Osteoblast (primary cell): ENCODE measurements at regions not wholly inside any gene's neighbourhood (a gene's known extent, or its start where the extent isn't known, plus 50 kb on each side); places are given as distances from the start of the nearest gene placed in this dataset.

Experiments
- DNase-seq: peaks from one replicate; pipeline ENCODE4 v3.0.0; 2011; ENCODE audit warnings: low spot score, mixed read lengths; ENCODE audit not compliant: insufficient read length; ENCODE audit errors: missing footprints
- H2AFZ ChIP-seq: 2 replicates; pipeline ENCODE4 v1.6.0; 2011; ENCODE audit warnings: mild to moderate bottlenecking, low read length
- H3K27ac ChIP-seq: 2 replicates; pipeline ENCODE4 v1.5.1; 2011; ENCODE audit warnings: mild to moderate bottlenecking, low read depth, low read length, moderate library complexity
- H3K27me3 ChIP-seq: 2 replicates; pipeline ENCODE4 v1.6.0; 2012; ENCODE audit warnings: mild to moderate bottlenecking, control low read depth, inconsistent platforms, low read length, moderate library complexity; ENCODE audit not compliant: insufficient read depth
- H3K36me3 ChIP-seq: 2 replicates; pipeline ENCODE4 v1.5.1; 2011; ENCODE audit warnings: mild to moderate bottlenecking, low read length, control low read depth, moderate library complexity; ENCODE audit not compliant: insufficient read depth
- H3K4me1 ChIP-seq: 2 replicates; pipeline ENCODE4 v1.5.1; 2011; ENCODE audit warnings: mild to moderate bottlenecking, low read length, control low read depth, moderate library complexity; ENCODE audit not compliant: insufficient read depth
- H3K4me2 ChIP-seq: 2 replicates; pipeline ENCODE4 v1.6.0; 2011; ENCODE audit warnings: mild to moderate bottlenecking, low read length; ENCODE audit not compliant: insufficient read depth
- H3K4me3 ChIP-seq: fragments of 200-600 bp; sonication (generic); 3 replicates; pipeline ENCODE4 v1.5.1; 2012; ENCODE audit warnings: mild to moderate bottlenecking, low read length, inconsistent platforms; ENCODE audit not compliant: insufficient read depth
- H3K79me2 ChIP-seq: 2 replicates; pipeline ENCODE4 v1.6.0; 2012; ENCODE audit warnings: mild to moderate bottlenecking, low read length, control low read depth, inconsistent platforms; ENCODE audit not compliant: insufficient read depth
- H3K9me3 ChIP-seq: 2 replicates; pipeline ENCODE4 v1.5.1; 2011; ENCODE audit warnings: low read depth, low read length, control low read depth
- H4K20me1 ChIP-seq: 2 replicates; pipeline ENCODE4 v1.6.0; 2012; ENCODE audit warnings: mild to moderate bottlenecking, low read length, control low read depth; ENCODE audit not compliant: insufficient read depth
- TF ChIP-seq, protein P1 (sequence below): IDR thresholded peaks from 2 replicates; pipeline ENCODE4 v1.5.1; 2011; ENCODE audit warnings: mild to moderate bottlenecking, low read depth, low read length, moderate library complexity; ENCODE audit errors: extremely low read depth

DNA sequence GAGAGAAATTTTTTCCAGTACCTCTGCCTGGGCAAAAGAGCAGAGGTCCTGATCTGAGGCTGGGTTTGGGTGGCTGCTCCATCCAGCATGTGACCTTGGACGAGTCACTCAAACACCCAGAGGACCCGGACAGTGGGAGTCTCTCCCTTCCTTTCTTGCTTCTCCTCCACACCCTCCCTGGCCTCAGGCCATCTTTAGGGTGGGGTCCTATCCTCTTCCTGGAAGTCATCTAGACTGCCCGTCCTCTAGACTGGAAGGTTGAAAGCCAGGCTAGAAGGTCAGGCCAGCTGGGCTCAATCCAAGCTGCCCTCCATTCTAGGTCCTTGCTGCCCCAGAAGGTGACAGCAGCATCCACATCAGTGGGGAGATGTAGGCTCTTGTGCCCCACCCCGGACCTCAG is 599.5 kb downstream of the MATN1 start:
- no peak overlapping the region for H2AFZ ChIP-seq
- no peaks in the 10 kb centered on the region for H3K4me1 ChIP-seq
- H3K4me3 ChIP-seq = no peak overlapping the region
- DNase-seq = no peak
- H3K27ac ChIP-seq = no peak overlapping the region
- H3K9me3 ChIP-seq = no peaks in the 10 kb centered on the region
- H3K79me2 ChIP-seq = no peaks in the 10 kb centered on the region
- TF ChIP-seq, protein P1, sequence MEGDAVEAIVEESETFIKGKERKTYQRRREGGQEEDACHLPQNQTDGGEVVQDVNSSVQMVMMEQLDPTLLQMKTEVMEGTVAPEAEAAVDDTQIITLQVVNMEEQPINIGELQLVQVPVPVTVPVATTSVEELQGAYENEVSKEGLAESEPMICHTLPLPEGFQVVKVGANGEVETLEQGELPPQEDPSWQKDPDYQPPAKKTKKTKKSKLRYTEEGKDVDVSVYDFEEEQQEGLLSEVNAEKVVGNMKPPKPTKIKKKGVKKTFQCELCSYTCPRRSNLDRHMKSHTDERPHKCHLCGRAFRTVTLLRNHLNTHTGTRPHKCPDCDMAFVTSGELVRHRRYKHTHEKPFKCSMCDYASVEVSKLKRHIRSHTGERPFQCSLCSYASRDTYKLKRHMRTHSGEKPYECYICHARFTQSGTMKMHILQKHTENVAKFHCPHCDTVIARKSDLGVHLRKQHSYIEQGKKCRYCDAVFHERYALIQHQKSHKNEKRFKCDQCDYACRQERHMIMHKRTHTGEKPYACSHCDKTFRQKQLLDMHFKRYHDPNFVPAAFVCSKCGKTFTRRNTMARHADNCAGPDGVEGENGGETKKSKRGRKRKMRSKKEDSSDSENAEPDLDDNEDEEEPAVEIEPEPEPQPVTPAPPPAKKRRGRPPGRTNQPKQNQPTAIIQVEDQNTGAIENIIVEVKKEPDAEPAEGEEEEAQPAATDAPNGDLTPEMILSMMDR = no peak
- H3K4me2 ChIP-seq = no peak overlapping the region
- no peaks in the 10 kb centered on the region for H3K27me3 ChIP-seq
- no peaks in the 10 kb centered on the region for H4K20me1 ChIP-seq
- no peaks in the 10 kb centered on the region for H3K36me3 ChIP-seq

DNA sequence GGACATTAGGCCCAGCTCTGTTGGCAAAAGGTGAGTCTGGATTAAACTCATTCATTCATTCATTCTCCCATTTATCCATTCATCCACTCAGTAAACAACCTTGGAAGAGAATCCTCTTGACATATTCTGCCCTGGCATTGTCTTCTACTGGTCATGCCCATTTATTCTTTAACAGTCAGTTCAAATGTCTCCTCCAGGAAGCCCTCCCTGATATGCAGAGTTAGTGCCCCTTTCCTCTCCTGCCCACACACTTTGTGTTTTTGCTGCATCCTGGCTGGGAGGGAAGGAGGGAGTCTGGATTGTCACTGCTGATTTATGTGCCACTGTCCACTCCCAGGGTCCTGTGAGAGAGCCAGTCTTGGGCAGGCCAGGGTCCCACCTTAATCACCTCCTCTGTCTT is 600.3 kb downstream of the MATN1 start:
- Histone ChIP-seq H4K20me1 (no peaks in the 10 kb centered on the region), H3K79me2 (no peaks in the 10 kb centered on the region), H2AFZ (no peak overlapping the region), H3K9me3 (no peaks in the 10 kb centered on the region), H3K27me3 (no peaks in the 10 kb centered on the region), H3K27ac (no peak overlapping the region), H3K4me3 (no peak overlapping the region), H3K4me2 (no peak overlapping the region), H3K4me1 (no peaks in the 10 kb centered on the region), H3K36me3 (no peaks in the 10 kb centered on the region)
- no peak for DNase-seq
- TF ChIP-seq, protein P1 = no peak

DNA sequence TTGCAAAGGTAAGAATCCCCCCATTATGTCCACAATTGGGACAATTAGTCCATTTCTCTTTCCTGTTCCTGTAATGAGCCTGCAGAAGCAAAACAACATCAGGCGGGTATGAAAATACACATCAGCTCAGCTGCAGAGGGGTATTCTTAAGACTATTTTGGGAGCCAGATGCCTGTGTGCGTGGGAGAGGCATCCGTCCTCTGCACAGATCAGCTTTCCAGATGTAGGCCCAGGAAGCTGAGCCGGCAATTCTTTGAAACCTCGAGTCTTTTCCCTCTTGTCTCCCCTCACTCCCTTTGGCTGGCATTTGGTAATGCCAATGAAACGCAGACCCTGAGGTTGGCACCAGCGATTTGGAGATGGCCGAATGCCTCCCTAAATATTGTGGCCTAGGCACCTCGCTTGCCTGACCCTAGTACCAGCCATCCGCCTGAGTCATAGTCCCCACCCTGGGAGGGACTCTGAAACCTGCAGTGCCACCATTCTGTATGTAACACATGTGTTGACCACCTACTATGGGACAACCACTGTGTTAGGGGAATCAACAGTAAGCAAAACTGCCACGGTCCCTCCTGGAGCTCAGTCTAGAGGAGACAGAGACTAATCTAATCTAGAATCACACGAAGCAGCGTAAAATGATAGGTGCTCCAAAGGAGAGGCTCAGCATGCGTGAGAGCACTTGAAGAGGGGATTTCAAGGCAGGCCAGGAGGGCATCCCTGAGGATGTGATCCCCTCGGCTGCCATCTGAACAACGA is 603.0 kb downstream of the MATN1 start:
- no peaks in the 10 kb centered on the region for H3K79me2 ChIP-seq
- H3K27ac ChIP-seq = no peak overlapping the region
- TF ChIP-seq, protein P1 = no peak
- DNase-seq = no peak
- no peaks in the 10 kb centered on the region for H4K20me1 ChIP-seq
- H3K4me3 ChIP-seq = no peak overlapping the region
- H3K36me3 ChIP-seq = no peaks in the 10 kb centered on the region
- H3K27me3 ChIP-seq = no peaks in the 10 kb centered on the region
- H2AFZ ChIP-seq = no peak overlapping the region
- H3K4me1 ChIP-seq = no peaks in the 10 kb centered on the region
- H3K9me3 ChIP-seq = no peaks in the 10 kb centered on the region
- no peak overlapping the region for H3K4me2 ChIP-seq

DNA sequence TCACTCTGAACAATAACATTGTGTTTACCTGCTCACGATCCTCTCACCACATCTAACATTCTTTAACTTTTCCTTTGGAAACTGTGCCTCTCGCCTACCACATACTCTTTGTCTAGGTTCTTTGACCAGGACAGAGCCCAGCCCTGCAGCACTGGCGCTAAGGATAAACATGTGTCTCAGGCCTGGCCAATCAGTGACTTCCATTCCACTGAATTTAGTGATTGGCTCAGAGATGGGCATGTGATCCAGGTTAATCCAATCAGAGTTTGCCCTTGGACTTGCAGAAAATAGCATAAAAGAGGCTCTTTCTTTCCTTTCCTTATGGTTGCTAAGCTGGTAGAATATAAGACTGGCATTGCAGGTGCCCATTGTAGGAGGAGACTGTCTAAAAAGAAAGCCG is 605.7 kb downstream of the MATN1 start:
- Histone ChIP-seq H3K36me3 (no peaks in the 10 kb centered on the region), H3K79me2 (no peaks in the 10 kb centered on the region), H3K27me3 (no peaks in the 10 kb centered on the region), H3K4me3 (no peak overlapping the region), H4K20me1 (no peaks in the 10 kb centered on the region), H3K27ac (no peak overlapping the region), H3K4me1 (no peaks in the 10 kb centered on the region), H2AFZ (no peak overlapping the region), H3K9me3 (no peaks in the 10 kb centered on the region), H3K4me2 (no peak overlapping the region)
- DNase-seq = no peak
- TF ChIP-seq, protein P1 = no peak
